GM19193 (cell line): ENCODE measurements at regions not wholly inside any gene's neighbourhood (a gene's known extent, or its start where the extent isn't known, plus 50 kb on each side); places are given as distances from the start of the nearest gene placed in this dataset.

Source experiments
- POLR2A ChIP-seq: IDR thresholded peaks from 4 replicates; pipeline ENCODE4 v1.6.1; 2011; ENCODE audit not compliant: insufficient read depth, insufficient read length; ENCODE audit errors: extremely low read depth

DNA sequence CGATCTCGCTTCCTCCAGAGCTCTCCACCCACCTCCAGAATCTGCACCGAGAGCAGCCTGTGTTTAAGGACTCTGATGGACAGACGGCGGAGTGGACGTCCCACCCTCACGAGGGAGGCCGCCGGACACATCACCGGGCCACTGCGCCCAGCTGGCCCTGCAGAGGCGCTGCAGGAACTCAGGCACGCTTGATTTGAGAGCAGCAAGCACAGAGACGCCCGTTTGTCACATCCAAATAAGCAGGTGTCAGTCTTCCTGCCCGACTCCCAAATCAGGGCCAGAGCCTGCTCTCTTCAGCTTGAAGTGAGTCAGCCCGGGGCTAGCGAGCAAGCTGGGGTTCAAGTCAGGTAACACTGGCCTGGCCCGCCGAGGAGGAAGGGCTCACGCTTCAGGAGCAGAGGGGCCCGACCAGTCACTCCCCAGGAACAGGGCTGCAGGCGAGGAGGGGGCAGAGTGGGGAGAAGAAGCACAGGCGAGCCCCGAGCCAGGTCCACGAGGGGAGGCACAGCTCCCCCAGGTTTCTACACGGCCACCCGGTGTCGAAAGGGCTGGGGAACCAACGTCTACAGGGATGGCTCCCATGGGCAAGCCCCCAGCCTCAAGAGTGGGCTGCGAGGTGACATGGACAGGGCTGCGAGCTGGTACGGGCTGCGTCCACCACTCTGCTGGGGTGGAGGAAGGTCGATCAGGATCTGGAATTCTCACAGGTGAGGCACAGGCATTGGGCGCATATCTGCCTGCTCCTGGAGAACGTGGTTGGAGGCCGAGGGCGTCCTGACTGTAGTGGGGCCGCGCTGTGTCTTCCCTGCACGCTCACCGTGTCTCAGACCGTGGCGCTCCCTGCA lies 52.5 kb upstream of the CTDP1 start:
- TF ChIP-seq POLR2A, result no peak

DNA sequence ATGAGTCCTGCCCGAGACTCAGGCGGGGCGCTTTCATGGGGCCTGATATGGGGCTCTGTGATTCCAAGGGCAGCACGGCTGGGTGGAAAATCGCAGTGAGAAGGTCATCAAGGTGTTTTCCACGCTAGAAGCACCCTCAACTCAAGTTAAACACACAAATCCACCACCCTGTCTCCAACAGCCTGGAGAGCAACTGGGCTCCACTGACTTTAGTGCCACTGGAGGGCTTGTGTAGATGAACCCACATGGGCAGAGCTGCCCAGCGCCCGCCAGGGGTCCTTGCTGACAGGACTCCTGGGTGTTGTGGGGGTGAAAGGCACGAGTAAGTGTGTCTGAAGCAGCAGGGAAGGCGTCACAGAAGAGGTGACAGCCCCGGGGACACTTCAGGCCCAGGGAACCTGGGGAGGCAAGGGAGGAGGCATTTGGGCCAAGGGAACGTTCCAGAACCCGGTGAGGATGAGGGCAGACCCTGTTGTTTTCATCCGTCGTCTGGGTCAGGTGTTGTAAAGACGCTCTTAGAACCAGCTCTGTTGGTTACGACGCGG lies 51.8 kb upstream of the CTDP1 start:
- no peak for TF ChIP-seq POLR2A

DNA sequence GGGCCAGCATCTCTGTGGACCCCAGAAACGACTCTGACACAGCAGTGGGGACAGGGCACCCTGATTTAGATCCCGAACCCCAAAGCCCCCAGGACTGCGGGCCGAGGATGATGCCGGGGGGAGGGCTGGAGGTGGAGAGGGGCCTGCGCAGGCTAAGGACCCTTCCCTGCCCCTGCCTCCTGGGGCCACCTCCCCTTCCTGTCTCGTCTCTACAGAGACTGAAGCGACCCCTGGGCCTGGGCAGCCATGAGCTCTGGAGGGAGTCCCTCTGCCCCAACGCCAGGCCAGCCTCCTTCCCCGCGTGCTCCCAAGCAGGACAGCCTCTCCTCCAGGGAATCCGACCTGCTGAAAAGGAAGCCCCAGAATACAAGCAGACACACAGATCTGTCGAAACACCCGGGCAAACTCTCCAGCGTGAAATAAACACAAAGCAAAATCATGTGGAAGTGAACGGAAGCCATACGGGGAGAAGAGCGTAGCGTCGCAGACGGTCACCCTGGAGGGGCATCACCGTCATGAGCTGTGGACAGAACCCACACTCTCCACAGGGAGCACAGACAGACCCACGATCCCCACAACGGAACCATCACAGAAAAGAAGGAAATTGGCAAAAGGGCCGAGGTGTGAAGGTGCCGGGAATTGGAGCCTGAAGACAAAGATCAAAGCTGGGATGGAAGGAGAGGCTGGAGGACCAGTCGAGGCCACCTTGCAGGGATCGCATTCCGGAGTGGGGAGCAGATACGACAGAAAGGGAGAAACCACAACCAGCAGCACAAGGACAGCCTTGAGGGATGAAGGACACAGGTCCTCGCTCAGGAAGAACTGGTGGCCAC lies 51.0 kb upstream of the CTDP1 start:
- TF ChIP-seq POLR2A, result no peak

DNA sequence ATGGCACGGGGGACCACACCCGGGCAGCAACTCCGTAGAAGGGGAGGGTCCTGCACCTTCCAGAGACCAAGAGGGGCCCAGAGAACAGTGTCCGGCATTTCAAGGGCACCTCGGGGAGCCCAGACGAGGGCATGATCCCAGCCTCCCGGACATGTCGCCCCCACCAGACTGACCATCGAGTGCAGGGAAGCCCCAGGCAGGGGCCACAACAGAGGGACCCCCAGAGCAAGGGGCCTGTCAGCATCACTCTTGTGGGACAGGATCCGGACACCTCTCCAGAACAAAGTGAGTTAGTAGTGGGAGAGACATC lies 50.4 kb upstream of the CTDP1 start:
- no peak for TF ChIP-seq POLR2A

DNA sequence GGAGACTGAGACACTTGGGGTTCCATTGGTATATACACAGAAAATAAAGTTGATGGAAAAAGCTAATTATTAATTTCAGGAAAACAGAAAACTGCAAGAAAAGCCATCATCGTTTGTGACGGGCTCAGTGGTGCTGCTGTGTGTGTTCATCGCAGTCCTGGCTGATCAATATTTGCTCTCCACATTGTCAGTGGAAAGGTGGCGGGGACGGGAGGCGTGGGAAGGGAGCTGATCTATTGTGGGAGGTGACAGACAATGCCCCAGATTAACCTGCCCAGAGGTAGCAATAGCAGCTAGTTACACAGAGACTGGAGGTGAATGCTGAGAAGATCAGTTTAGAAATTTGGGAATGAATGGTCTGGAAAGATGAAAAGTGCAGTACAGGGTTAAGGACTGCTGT lies 50.0 kb upstream of the CTDP1 start:
- no peak for TF ChIP-seq POLR2A
